ENCODE measurements at regions not wholly inside any gene's neighbourhood (a gene's known extent, or its start where the extent isn't known, plus 50 kb on each side); places are given as distances from the start of the nearest gene placed in this dataset.
A peak's percentile ranks its signal among the peaks of the same experiment; 100 is the strongest.
"Not testable (repeated sequence)": the region's sequence is repeated elsewhere in the genome, so short reads cannot be mapped to it uniquely, and the experiment has no call there.

DNA sequence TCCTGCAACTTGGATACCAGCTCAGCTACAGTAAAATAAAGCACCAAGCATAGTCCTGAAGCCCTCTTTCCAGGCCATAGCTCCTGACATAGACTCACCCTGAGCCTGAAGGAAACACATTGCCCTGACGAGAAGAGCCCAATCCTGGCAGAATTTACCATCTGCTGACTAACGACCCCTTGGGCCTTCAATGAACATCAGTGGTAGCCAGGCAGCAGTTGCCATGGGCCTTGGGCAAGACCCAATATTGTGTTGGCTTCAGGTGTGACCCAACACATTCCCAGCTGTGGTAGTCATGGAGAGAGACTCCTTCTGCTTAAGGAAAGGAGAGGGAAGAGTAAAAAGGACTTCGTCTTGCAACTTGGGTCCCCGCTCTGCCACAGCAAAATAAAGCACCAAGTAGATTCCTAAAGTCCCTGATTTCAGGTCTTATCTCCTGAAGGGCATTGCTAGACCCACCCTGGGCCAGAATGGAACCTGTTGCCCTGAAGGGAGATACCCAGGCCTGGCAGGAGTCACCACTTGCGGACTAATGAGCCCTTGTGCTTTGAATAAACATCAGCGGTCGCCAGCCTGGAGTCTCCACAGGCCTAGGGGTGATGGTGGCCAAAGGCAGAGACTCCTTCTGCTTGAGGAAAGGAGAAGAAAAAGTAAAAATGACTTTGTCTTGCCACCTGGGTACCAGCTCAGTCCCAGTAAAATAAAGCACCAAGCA, 902.6 kb downstream of the C4orf33 start:
- DNase-seq (ENCODE audit: low read depth) = no peak

DNA sequence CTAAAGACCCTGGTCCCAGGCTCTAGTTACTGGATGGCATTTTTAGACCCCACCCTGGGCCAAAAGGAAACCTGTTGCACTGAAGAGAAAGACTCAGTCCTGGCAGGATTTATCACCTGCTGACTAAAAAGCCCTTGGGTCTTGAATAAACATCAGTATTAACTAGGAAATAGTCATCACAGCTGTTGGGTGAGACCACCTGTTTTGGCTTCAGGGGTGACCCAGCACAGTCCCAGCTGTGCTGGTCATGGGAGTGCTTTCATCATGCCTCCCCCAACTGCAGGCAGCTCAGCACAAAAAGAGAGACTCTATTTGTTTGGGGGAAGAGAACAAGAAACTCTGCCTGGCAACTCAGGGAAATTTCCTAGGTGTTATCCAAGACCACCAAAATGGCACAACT, 903.2 kb downstream of the C4orf33 start:
- DNase-seq (ENCODE audit: low read depth) = no peak

DNA sequence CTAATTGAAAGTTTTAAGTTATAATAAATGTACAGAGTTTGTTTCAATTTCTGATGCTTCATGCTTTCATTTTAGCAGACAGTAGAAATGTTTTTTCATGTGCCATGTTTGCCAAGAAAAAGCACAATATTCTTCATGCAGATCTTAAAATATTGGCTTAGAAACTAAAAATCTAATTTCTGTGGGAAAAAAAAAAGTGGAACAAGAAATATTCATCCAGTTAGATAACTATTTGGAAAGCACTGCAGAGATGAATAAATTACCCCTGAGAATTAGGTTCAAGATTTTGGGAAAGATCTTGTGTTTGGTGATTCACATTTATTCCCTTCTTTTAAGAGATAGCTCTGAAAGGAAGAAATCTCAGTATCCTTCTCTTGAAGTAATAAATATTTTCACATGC, 912.5 kb downstream of the C4orf33 start:
- DNase-seq (ENCODE audit: low read depth) = no peak

DNA sequence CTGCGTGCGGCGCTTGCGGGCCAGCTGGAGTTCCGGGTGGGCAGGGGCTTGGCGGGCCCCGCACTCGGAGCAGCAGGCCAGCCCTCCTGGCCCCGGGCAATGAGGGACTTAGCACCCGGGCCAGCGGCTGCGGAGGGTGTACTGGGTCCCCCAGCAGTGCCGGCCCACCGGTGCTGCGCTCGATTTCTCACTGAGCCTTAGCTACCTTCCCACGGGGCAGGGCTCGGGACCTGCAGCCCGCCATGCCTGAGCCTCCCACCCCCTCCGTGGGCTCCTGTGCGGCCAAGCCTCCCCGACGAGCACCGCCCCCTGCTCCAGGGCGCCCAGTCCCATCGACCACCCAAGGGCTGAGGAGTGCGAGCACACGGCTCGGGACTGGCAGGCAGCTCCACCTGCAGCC, 916.9 kb downstream of the C4orf33 start:
- DNase-seq (ENCODE audit: low read depth) = not testable (repeated sequence)

DNA sequence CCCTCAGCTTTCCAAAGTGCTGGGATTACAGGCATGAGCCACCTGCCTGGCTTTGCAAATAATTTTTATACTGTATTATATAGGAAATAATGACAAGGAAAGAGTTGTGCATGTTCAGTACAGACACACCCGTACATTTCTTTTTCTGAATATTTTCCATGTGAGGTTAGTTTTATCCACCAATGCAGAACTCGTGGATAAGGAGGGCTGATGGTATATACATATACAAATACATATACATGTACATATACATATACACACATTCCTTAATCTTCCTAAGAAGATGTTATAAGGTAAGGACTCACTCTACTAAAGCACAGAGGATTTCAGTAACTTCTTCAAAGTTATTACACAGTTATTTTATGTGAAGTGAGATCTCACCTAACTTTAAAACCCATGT, 925.8 kb downstream of the C4orf33 start:
- no peak for DNase-seq (ENCODE audit: low read depth)

DNA sequence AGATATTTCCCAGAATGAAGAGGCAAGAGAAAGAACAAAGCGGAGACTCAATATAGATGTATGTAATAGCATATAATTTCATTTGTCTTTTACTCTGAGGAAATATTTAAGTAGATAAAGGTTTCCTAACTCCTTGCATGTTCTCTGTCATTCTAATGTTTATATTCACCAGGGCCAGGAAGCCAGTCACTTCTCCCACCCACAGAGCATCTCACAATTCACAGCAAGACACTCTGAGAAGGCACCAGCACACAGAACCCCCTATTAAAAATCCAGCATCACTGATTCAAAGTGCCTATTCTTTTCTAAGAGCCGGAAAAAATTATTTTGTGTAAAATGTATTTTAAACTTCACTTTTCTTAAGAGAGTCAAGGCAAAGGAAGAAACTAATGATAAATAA, 927.1 kb downstream of the C4orf33 start:
- no peak for DNase-seq (ENCODE audit: low read depth)

DNA sequence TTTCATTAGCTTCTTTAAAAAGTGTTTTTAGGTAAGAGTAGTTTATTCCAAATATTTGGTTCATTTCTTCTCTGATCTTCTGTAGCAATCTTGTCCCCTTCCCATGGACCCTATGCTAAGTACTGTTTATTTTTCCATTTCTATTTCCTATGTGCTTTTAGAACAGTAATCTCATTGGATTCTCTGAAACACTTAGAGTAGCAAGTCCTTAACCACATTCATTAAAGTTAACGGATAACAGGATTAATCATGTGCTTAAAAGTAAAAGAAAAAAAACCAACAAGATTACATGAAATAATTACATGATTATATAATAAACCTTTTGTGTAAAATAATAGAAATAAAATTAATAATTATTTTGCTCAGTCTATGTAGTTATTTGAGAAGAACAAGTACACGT, 929.7 kb downstream of the C4orf33 start:
- no peak for DNase-seq (ENCODE audit: low read depth)

DNA sequence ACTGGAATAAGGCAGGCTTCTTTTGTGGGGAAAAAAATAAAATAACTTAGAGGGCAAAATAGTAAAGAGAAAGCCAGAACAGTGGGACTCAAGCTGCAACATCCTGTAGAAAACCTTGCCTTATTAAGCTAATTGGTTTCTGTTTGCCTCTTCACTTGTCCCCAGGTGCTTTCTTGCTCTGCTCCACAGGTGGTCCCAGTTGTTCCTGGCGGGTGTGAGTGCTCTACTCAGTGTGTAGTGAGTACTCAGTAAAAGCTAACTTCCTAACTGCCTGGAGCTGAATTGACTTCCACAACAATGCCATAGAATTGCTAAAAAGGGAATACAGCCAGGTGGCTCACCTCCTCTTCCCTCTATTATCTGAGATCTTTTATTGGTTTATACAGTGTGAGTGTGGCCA, 930.2 kb downstream of the C4orf33 start:
- no peak for DNase-seq (ENCODE audit: low read depth)

DNA sequence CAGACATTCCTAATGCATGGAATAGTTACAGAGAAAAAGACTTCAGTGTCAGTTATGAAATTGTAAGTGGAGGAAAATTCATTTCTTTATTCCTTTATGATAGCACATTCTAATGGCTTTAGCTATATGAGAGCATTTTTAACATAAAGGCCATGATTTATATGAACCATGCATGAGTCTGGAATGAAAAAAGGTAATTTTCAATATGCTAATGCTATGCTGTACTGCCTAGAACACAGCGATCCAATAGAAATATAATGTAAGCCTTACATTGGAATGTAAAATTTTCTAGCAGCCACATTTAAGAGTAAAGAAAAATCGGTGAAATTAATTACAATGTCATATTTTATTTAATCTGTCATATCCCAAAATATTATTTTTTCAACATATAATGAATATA, 932.0 kb downstream of the C4orf33 start:
- no peak for DNase-seq (ENCODE audit: low read depth)

DNA sequence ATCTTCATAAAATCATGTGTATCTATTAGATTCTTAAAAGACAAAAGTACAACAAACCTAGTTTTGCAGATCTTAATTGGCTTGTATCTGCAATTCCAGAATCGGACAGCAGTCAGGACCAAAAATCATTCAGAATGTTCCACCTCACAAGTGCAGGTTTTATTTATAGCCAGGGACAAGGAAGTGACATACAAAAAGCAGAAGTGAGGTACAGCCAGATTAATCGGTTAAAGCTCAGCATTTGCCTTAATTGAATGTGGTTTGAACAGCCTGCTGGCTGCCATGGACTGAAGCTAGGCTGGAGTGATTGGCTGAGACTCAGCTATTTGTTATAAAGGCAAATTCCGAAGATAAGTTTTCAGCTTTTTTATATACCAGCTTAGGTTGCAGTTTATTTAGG, 932.6 kb downstream of the C4orf33 start:
- no peak for DNase-seq (ENCODE audit: low read depth)

DNA sequence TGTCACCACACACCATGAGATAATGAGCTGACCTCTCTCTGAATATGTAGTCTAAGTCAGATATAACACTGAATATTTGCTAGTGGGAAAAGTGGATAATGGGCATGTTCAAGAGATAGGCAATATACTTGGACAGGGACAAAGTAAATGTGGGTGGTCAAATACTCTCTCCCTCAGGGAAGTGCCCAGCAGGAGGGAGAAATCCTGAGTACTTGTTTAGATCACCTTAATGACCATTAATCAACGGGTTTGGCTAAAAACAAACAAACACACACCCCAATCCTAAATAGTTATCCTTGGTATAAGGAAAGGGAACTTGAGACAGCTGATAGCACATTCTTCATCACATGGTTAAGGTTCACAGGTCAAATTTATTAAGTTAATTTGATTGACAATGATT, 933.5 kb downstream of the C4orf33 start:
- DNase-seq (ENCODE audit: low read depth) = no peak

DNA sequence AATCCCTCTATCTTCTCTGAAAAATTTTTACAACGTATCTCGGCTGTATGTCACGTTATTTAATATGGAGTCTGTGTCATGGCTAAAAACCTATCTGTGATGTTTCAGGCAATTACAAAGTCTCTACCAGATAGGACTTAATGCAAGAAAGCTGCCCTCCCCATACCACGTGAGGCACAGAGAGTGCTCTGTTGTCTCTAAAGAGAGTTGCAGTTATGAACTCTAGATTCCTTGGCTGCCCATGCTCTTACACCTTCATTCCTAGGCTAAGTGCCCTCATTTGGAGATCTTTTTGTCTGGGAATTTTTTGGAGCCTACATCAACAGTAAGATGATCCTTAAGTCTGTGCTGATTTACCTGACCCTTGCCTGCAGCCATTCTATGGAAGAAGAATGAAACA, 935.9 kb downstream of the C4orf33 start:
- DNase-seq (ENCODE audit: low read depth) = no peak

DNA sequence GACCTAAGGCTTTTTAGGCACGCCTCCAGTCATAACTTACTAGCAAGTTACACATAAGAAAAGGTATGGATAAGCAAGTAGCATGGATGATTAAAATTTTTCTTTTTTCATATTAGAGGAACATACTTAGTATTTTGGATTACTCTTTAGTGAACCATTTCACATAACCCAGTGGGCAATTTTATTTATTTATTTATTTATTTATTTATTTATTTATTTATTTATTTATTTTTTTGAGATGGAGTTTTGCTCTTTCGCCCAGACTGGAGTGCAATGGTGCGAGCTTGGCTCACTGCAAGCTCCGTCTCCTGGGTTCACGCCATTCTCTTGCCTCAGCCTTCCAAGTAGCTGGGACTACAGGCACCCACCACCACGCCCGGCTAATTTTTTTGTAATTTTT, 937.7 kb downstream of the C4orf33 start:
- DNase-seq (ENCODE audit: low read depth) = not testable (repeated sequence)

DNA sequence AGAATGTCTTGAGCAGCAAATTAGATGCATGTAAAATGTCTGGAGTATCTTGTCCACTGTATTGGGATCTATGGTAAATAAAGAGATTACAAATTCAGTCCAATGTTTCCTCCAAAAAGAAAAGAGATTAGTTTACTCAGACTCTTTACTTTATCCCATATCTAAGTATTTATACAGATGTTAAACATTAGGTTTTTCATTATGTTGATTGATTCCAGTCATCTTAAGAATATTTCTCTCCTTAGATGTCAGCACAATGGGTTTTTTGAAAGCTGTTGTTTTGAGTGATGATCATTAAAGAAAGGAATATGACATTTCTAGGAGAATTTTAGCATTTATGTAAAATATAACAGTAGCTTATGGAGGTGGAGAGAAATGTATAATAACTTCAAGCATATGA, 938.9 kb downstream of the C4orf33 start:
- DNase-seq (ENCODE audit: low read depth) = no peak

DNA sequence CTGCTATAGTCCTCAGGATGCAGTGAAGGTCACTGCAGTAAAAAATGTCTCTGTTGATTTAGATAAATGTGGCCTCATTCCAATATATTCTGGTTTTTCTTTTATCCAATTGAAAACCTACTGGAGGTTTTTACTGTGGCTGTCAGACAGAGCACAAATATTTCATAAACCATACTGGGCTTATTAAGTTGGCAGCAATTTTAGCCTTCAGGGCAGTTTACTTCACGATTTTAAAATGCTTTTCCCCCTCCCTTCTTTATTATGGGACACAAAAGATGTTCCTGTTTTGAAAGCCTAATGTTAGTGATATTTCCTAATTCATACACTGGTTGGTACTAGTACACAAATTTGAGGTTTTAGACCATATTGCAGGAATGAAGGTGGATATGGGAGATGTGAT, 939.4 kb downstream of the C4orf33 start:
- peak; percentile 1 for DNase-seq (ENCODE audit: low read depth)

DNA sequence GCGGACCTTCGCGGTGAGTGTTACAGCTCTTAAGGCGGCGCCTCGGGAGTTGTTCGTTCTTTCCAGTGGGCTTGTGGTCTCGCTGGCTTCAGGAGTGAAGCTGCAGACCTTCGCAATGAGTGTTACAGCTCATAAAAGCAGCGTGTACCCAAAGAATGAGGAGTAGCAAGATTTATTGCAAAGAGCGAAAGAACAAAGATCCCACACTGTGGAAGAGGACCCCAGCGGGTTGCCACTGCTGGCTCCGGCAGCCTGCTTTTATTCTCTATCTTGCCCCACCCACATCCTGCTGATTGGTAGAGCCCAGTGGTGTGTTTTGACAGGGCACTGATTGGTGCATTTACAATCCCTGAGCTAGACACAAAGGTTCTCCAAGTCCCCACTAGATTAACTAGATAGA, 941.9 kb downstream of the C4orf33 start:
- DNase-seq (ENCODE audit: low read depth) = not testable (repeated sequence)

DNA sequence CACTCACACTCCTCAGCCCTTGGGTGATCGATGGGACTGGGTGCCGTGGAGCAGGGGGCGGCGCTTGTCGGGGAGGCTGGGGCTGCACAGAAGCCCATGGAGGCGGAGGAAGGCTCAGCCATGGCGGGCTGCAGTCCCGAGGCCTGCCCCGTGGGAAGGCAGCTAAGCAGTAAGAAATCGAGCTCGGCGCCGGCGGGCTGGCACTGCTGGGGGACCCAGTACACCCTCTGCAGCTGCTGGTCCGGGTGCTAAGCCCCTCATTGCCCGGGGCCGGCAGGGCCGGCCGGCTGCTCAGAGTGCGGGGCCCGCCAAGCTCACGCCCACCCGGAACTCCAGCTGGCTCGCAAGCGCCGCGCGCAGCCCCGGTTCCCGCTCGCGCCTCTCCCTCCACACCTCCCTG, 942.6 kb downstream of the C4orf33 start:
- not testable (repeated sequence) for DNase-seq (ENCODE audit: low read depth)

DNA sequence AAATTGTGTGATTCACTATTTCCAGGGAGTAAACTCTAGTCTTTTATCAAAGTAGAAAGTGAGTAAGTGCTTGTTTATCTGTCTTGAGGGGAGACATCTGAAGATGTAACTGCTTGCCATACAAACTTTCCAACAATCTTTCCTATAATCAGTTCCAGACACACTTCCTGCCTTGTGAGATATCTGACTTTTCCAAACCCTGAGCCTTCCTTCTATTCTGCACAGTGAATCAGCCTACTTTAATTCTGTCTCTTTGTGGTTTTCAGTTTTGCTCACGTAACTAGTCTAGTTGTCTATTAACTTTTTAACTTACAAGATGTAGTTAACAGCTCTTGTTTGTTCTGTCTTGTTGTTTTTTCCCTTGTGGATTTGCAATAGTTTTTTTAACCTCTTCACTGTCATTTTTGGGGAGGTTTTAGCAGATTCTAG, 947.8 kb downstream of the C4orf33 start:
- peak; percentile 29 for DNase-seq (ENCODE audit: low read depth)

DNA sequence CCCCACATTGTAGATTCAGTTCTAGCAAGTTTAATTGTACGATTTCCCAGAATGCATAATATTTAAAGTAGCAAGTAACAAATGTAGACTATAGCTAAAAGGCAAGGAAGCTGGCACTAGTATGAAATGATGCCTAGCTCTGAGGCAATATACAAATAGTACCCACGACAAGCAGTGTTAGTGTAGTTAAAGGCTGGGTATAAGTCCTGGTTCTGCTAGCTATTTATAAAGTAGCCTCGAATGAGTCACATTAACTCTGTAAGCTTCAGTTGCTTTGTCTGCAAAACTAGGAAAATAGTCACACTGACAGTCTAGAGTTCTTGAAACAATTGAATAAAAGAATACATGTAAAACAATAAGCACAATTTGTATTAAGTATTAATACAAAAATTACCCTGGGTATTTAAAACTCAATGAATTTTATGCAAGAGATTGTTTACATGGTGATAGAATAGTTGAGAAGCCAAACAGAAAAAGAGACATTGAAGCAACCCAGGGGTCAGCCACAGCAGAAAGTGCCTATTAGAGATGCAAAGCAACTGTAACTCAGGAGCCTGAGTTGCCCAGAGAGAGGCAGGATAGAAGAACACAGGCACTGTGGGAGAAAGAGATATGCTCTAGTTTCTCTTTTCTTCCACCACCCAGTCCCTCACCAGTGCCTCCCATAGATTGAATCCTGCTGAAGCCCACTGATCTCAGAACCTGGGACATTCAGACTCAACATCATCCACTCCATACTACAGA, 949.0 kb downstream of the C4orf33 start:
- DNase-seq (ENCODE audit: low read depth) = no peak

DNA sequence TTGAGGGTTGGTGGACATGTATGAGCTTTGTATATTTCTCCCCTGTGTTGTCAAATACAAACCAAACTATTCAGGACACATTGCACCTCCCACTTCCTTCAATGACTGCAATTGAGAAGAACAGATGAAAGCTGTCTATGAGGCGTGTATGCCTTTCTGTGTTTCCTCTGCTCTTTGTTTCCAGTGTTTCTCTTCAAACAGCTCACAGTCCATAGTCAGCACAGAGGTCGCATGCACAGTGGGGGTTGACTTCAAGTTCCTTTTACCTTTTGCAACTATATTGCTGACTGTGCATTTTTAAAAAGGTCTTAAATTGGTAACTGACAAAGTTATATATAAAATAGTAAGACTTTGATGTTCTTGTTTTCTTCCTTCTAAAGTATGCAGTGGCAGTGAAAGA, 957.8 kb downstream of the C4orf33 start:
- no peak for DNase-seq (ENCODE audit: low read depth)

DNA sequence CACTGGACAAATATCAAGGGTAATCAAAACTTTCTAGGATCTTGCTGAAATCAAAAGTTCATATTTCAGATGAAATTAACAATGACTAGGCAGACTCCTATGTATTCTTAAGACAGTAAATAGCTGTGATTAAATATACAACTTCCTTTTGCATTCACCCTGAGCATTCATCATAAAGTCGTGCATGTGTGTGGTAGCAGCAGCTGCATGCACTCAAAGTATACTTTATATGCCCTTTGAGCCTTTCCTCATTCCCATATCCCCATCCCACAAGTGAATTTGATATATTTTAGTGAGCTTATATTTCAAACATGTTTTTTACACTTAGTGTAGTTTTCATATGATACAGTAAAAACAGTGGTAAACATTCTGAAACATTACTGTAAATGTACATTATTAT, 959.0 kb downstream of the C4orf33 start:
- no peak for DNase-seq (ENCODE audit: low read depth)

DNA sequence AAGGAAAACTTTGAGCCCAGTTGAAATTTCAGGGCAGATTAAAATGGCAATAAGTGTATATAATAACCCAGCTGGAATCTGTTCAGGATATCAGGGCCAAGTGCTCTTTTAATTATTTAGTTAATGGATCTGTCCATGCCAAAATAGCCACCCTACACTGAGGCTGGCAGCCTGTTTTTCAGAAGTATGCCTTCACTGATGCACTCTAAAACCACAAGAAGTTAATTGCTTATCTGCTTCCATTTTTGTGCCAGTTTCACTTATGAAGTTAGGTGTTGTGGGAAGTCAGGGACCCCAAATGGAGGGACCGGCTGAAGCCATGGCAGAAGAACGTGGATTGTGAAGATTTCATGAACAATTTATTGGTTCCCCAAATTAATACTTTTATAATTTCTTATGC, 960.3 kb downstream of the C4orf33 start:
- no peak for DNase-seq (ENCODE audit: low read depth)

DNA sequence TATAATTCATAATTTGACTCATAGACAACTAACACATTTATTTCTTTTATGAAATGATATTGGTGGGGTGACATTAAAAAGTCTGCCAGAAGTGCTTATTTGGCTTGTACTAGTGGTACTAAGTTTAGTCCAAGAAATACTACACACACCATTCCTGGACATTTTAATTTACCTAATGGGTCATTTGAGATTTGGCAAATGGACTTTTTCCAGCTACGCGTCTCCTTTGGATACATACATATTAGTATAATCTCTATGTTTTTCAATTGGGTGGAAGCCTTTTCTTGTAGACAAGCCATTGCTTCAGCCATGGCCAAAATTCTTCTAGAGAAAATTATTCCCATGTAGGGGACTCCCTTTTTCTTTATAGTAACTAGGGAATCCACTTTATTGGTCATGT, 968.5 kb downstream of the C4orf33 start:
- DNase-seq (ENCODE audit: low read depth) = no peak

DNA sequence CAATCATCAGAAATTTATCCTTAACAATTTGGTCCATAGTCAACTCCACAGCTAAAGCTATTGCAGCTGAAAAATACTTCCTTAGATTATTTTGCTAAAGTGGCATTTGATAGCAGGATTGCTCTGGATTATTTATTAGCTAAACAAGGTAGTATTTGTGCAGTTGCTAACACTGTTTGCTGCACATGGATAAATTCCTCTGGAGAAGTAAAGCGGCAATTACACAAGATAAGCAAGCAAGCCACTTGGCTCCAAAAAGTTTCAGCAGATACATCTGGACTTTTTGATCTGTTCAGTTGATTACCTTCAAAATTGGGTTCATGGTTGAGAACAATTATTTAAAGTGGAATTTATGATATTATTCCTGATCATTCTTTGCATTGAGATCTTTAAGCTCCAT, 971.5 kb downstream of the C4orf33 start:
- no peak for DNase-seq (ENCODE audit: low read depth)
